Peyer's patch (tissue), 4 donors: ENCODE measurements at regions not wholly inside any gene's neighbourhood (a gene's known extent, or its start where the extent isn't known, plus 50 kb on each side); places are given as distances from the start of the nearest gene placed in this dataset.

ENCODE experiments used
- CTCF ChIP-seq, 6 experiments: fragments of 450-650 bp in 4 of 6; fragments of 200-600 bp in 2 of 6; sonication (generic) in 1 of 6; IDR thresholded peaks; one replicate each; pipeline ENCODE4 v1.5.1; 2017 to 2019; ENCODE audit warnings: antibody characterized with exemption in 6 of 6, mild to moderate bottlenecking in 3 of 6, moderate library complexity in 1 of 6
- POLR2A ChIP-seq, 2 donors: fragments of 450-650 bp; IDR thresholded peaks; one replicate each; pipeline ENCODE4 v1.5.1; 2017; ENCODE audit warnings: antibody characterized with exemption in 2 of 2, mild to moderate bottlenecking in 2 of 2, moderate library complexity in 2 of 2

- TF ChIP-seq CTCF (IDR thresholded peaks at IDR 0.05) (no peak), POLR2A (IDR thresholded peaks at IDR 0.05) (no peak)
Measured at GRCh38 chr5:3220201-3220600, 375.4 kb upstream of the IRX1 start.
